H1 (cell line): ENCODE measurements at regions not wholly inside any gene's neighbourhood (a gene's known extent, or its start where the extent isn't known, plus 50 kb on each side); places are given as distances from the start of the nearest gene placed in this dataset.

Experiments used
- ASH2L ChIP-seq: fragments of 200-600, 300-600 bp; sonication (generic); IDR thresholded peaks from one replicate; pipeline ENCODE4 v1.7.1; 2017; ENCODE audit warnings: low read length
- CHD1 ChIP-seq: IDR thresholded peaks from 2 replicates; pipeline ENCODE4 v1.6.1; 2012; ENCODE audit warnings: low read depth, low read length, improper control_type of control experiment
- EGR1 ChIP-seq: IDR thresholded peaks from 2 replicates; pipeline ENCODE4 v1.6.1; 2011; ENCODE audit warnings: low read depth, low read length, borderline replicate concordance
- EP300 ChIP-seq, 2 experiments: IDR thresholded peaks; 1 replicate in 1 of 2; 2 replicates in 1 of 2; pipeline ENCODE4 v1.6.1; 2011 to 2012; ENCODE audit warnings: low read depth in 2 of 2, low read length in 2 of 2, mild to moderate bottlenecking in 2 of 2, borderline replicate concordance in 1 of 2, inconsistent platforms in 1 of 2, moderate library complexity in 1 of 2
- FOSL1 ChIP-seq: IDR thresholded peaks from 2 replicates; pipeline ENCODE4 v1.6.1; 2011; ENCODE audit warnings: mild to moderate bottlenecking, low read depth, low read length, moderate library complexity; ENCODE audit not compliant: insufficient read depth
- NANOG ChIP-seq: IDR thresholded peaks from 2 replicates; pipeline ENCODE4 v1.6.1; 2011; ENCODE audit warnings: low read length, low read depth, mild to moderate bottlenecking, inconsistent platforms; ENCODE audit not compliant: insufficient read depth, poor library complexity, severe bottlenecking
- SP1 ChIP-seq: IDR thresholded peaks from 2 replicates; pipeline ENCODE4 v1.6.1; 2011; ENCODE audit warnings: low read depth, low read length
- TAF1 ChIP-seq: IDR thresholded peaks from 2 replicates; pipeline ENCODE4 v1.6.1; 2011; ENCODE audit warnings: mild to moderate bottlenecking, low read depth, low read length
- TF ChIP-seq, protein P1 (sequence below): IDR thresholded peaks from 2 replicates; pipeline ENCODE4 v1.6.1; 2011; ENCODE audit warnings: low read length, improper control_type of control experiment

DNA sequence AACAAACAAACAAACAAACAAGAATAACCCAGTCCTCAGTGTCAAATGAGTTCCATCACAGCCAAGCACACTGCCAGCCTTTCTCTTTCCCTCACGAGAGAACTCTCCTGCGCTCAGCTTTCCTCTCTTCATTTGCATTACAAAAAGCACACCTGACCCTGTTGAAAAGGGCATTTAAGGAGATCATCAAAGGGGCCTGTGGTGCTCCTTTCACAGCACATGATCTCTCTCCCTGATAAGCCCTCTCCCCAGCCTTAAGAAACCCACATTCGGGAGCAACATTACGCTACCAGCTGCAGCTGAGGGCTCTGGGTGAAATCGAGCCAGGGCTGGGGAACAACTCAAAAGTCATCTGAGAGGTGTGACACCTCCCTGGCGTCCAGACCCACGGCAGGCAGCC is 165.6 kb upstream of the TMCC3 start (continued):
- TF ChIP-seq TAF1, result 0 out of 2 replicates have a peak, but pooled peaks have one; percentile 39
- TF ChIP-seq, protein P1, sequence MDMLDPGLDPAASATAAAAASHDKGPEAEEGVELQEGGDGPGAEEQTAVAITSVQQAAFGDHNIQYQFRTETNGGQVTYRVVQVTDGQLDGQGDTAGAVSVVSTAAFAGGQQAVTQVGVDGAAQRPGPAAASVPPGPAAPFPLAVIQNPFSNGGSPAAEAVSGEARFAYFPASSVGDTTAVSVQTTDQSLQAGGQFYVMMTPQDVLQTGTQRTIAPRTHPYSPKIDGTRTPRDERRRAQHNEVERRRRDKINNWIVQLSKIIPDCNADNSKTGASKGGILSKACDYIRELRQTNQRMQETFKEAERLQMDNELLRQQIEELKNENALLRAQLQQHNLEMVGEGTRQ, result peak; percentile 81
- TF ChIP-seq NANOG, result peak; percentile 88
- no peak for TF ChIP-seq EGR1
- TF ChIP-seq CHD1, result no peak
- peak in 1 of 2 experiments; percentile 82; a peak in 1 of 3 replicates for TF ChIP-seq EP300 (IDR thresholded peaks at IDR 0.05; ENCODE audit: borderline replicate concordance in 1 of 2, low read depth in 2 of 2, low read length in 2 of 2)
- peak; percentile 43 for TF ChIP-seq ASH2L
- TF ChIP-seq FOSL1, result no peak
- peak; percentile 78; the same call in 1 of the 2 replicates for TF ChIP-seq SP1
